Endothelial cell of umbilical vein (primary cell): ENCODE measurements at regions not wholly inside any gene's neighbourhood (a gene's known extent, or its start where the extent isn't known, plus 50 kb on each side); places are given as distances from the start of the nearest gene placed in this dataset.

Experiments
- BruUV-seq: library from RNA; stranded (reverse); fragments of 400-500 nt; replicated peaks from 2 replicates; lab custom pipeline; 2021; lab: Mats Ljungman, UMichigan
- CTCF ChIA-PET: fragments of 300-600, 350-600 bp; sonication (Branson Sonifier 250); formaldehyde crosslinking; loops from one replicate; lab custom pipeline; 2021; ENCODE audit warnings: antibody characterized with exemption, inconsistent platforms; lab: Charles Lee
- POLR2A ChIA-PET: fragments of 300-600, 350-600 bp; sonication (Branson Sonifier 250); formaldehyde crosslinking; loops from one replicate; lab custom pipeline; 2021; ENCODE audit warnings: antibody characterized with exemption, inconsistent platforms; lab: Charles Lee
- DNase-seq: peaks from one replicate; pipeline ENCODE4 v3.0.0-alpha.2; 2011; ENCODE audit warnings: low read depth, low spot score
- FAIRE-seq: peaks from 2 replicates; lab custom pipeline; 2011; peaks lifted over from hg19 to GRCh38; lab: Jason Lieb, UNC
- H2AFZ ChIP-seq: 2 replicates; pipeline ENCODE4 v1.6.0; 2012; ENCODE audit warnings: low read depth, low read length, control low read depth, inconsistent platforms
- H3K27ac ChIP-seq: 2 replicates; pipeline ENCODE4 v1.5.1; 2011; ENCODE audit warnings: low read depth, mild to moderate bottlenecking, control low read depth, low read length, moderate library complexity; ENCODE audit not compliant: insufficient read depth
- H3K27me3 ChIP-seq, 2 experiments: 2 replicates each; pipeline versions ENCODE4 v1.6.0 to v1.6.1; 2011; ENCODE audit warnings: low read length in 2 of 2, mixed read lengths in 1 of 2; ENCODE audit not compliant: control insufficient read depth in 2 of 2, insufficient read depth in 2 of 2
- H3K36me3 ChIP-seq, 2 experiments: 2 replicates in 1 of 2; 3 replicates in 1 of 2; pipeline ENCODE4 v1.5.1; 2011; ENCODE audit warnings: low read length in 2 of 2, mild to moderate bottlenecking in 1 of 2, moderate library complexity in 1 of 2; ENCODE audit not compliant: control insufficient read depth in 2 of 2, insufficient read depth in 2 of 2; ENCODE audit errors: extremely low read depth in 1 of 2
- H3K4me1 ChIP-seq: 3 replicates; pipeline ENCODE4 v1.5.1; 2011; ENCODE audit warnings: mild to moderate bottlenecking, low read length; ENCODE audit not compliant: control insufficient read depth, insufficient read depth; ENCODE audit errors: extremely low read depth
- H3K4me2 ChIP-seq: 2 replicates; pipeline ENCODE4 v1.6.1; 2011; ENCODE audit warnings: low read length, control low read depth, mixed read lengths; ENCODE audit not compliant: insufficient read depth
- H3K4me3 ChIP-seq, 3 experiments: fragments of 200-600 bp in 1 of 3; sonication (generic), shearing (Covaris generic) in 1 of 3; replicated peaks in 1 of 3; 2 replicates each; pipeline ENCODE4 v1.5.1; 2011 to 2016; ENCODE audit warnings: control low read depth in 3 of 3, low read length in 3 of 3, mild to moderate bottlenecking in 2 of 3, inconsistent platforms in 1 of 3, low read depth in 1 of 3, moderate library complexity in 1 of 3; ENCODE audit not compliant: insufficient read depth in 1 of 3
- H3K79me2 ChIP-seq: 2 replicates; pipeline ENCODE4 v1.6.0; 2012; ENCODE audit warnings: low read length, inconsistent platforms; ENCODE audit not compliant: control insufficient read depth, insufficient read depth
- H3K9ac ChIP-seq: replicated peaks from 2 replicates; pipeline ENCODE3; 2011; ENCODE audit warnings: low read length, control low read depth; ENCODE audit not compliant: insufficient read depth; ENCODE audit errors: extremely low read depth
- H3K9me1 ChIP-seq: replicated peaks from 3 replicates; pipeline ENCODE4 v1.6.0; 2011; ENCODE audit warnings: mild to moderate bottlenecking, low read length; ENCODE audit not compliant: control insufficient read depth, insufficient read depth; ENCODE audit errors: extremely low read depth
- H3K9me3 ChIP-seq: replicated peaks from 2 replicates; pipeline ENCODE4 v1.5.1; 2012; ENCODE audit warnings: low read length, inconsistent platforms; ENCODE audit not compliant: control insufficient read depth, insufficient read depth
- H4K20me1 ChIP-seq: replicated peaks from 2 replicates; pipeline ENCODE3; 2011; ENCODE audit warnings: mild to moderate bottlenecking, low read length; ENCODE audit not compliant: control insufficient read depth, insufficient read depth; ENCODE audit errors: extremely low read depth
- EZH2 ChIP-seq: IDR thresholded peaks from 2 replicates; pipeline ENCODE4 v1.6.1; 2012; ENCODE audit warnings: borderline replicate concordance, low read depth, mild to moderate bottlenecking, moderate library complexity, low read length, inconsistent platforms; ENCODE audit not compliant: severe bottlenecking
- FOS ChIP-seq: IDR thresholded peaks from 2 replicates; pipeline ENCODE4 v1.6.1; 2011; ENCODE audit warnings: mild to moderate bottlenecking, low read length, moderate library complexity, borderline replicate concordance; ENCODE audit not compliant: insufficient read depth
- GATA2 ChIP-seq: IDR thresholded peaks from 2 replicates; pipeline ENCODE4 v1.7.0; 2011; ENCODE audit warnings: low read depth, mild to moderate bottlenecking, moderate library complexity, mixed read lengths, low read length; ENCODE audit not compliant: insufficient read length, insufficient read depth
- JUN ChIP-seq: IDR thresholded peaks from 2 replicates; pipeline ENCODE4 v1.6.1; 2011; ENCODE audit warnings: borderline replicate concordance, low read depth; ENCODE audit not compliant: insufficient read length, insufficient read depth
- MYC ChIP-seq: IDR thresholded peaks from one replicate; pipeline ENCODE4 v1.6.1; 2011; ENCODE audit warnings: mild to moderate bottlenecking, low read depth, low read length
- POLR2A ChIP-seq: IDR thresholded peaks from 2 replicates; pipeline ENCODE4 v1.6.1; 2012; ENCODE audit warnings: low read depth, mild to moderate bottlenecking, control low read depth, low read length
- POLR2AphosphoS5 ChIP-seq: IDR thresholded peaks from 2 replicates; pipeline ENCODE4 v1.6.1; 2012; ENCODE audit warnings: low read depth, mild to moderate bottlenecking, control low read depth, low read length, moderate library complexity; ENCODE audit not compliant: insufficient read depth
- dilution Hi-C: fragments of 300-500 bp; cut with MboI; formaldehyde crosslinking; loops from one replicate; pipeline ENCODE4 v1.15.0; 2019; ENCODE audit warnings: low sequenced_read_pairs; ENCODE audit not compliant: extremely low pct_ligation_motif_present
- intact Hi-C: fragments of 100-400 bp; cut with micrococcal nuclease; formaldehyde crosslinking; loops from one replicate; pipeline ENCODE4 v1.10.0; 2022
- TF ChIP-seq, protein P1 (sequence below): IDR thresholded peaks from 2 replicates; pipeline ENCODE4 v1.6.1; 2011; ENCODE audit not compliant: insufficient read depth, insufficient read length
- TF ChIP-seq, protein P2 (sequence below), 2 donors: IDR thresholded peaks; 1 replicate in 1 of 2; 2 replicates in 1 of 2; pipeline ENCODE4 v1.5.1; 2011; ENCODE audit warnings: low read length in 2 of 2, mild to moderate bottlenecking in 2 of 2, moderate library complexity in 2 of 2, control low read depth in 1 of 2, inconsistent platforms in 1 of 2, low read depth in 1 of 2; ENCODE audit not compliant: insufficient read depth in 1 of 2; ENCODE audit errors: extremely low read depth in 1 of 2

DNA sequence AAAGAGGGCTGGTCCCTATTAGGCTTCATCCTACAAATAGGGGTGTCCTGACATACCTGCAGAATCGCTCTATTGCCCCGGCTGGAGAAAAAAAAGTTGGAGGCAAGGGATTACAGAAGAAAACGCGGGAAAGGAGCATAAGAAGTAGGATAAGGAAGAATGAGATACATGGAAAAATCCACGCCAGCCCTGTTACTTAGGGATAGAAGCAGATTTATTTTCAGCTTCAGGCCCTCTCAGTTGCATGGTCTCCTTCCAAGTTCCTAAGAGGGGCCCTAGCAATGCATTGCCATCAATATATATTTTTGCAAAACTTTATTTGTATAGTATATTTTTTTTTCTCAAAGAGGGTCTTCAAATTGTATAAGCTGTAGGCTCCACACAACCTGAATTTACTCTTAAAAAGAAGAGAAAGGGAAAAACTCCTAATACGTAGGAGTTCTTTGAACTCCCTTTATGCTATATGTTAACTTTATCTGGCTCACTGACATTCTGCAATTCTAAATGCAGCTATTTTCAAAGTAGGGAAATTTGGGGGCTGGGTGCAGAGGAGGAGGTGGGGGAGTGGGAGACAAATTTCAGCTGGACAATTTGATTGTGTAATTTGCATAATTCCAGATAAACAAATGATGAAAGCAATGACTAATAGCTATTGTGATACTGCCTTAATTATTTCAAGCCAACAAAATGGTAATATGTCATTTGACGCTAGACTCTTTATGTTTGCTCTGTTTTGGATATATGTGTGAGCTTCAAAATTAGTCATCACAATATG lies 137.7 kb upstream of the TRHDE start:
- intact Hi-C loops, result no loop called here
- Histone ChIP-seq H3K4me3 (no peak overlapping the region), H3K9ac (no peak overlapping the region), H3K27ac (no peak overlapping the region), H3K36me3 (no peaks in the 10 kb centered on the region), H4K20me1 (no peaks in the 10 kb centered on the region), H3K4me2 (no peak overlapping the region), H3K27me3 (no peaks in the 10 kb centered on the region), H2AFZ (no peak overlapping the region), H3K9me3 (no peaks in the 10 kb centered on the region), H3K79me2 (no peaks in the 10 kb centered on the region), H3K4me1 (no peaks in the 10 kb centered on the region), H3K9me1 (no peaks in the 10 kb centered on the region)
- DNase-seq (no peak), FAIRE-seq (no peak)
- dilution Hi-C loops, result no loop called here
- ChIA-PET POLR2A (no interaction called here), CTCF (no interaction called here)
- TF ChIP-seq MYC (no peak), POLR2A (no peak), EZH2 (no peak), JUN (no peak), GATA2 (no peak), POLR2AphosphoS5 (no peak), FOS (no peak)
- TF ChIP-seq, protein P1, sequence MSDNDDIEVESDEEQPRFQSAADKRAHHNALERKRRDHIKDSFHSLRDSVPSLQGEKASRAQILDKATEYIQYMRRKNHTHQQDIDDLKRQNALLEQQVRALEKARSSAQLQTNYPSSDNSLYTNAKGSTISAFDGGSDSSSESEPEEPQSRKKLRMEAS, result no peak
- TF ChIP-seq, protein P2, sequence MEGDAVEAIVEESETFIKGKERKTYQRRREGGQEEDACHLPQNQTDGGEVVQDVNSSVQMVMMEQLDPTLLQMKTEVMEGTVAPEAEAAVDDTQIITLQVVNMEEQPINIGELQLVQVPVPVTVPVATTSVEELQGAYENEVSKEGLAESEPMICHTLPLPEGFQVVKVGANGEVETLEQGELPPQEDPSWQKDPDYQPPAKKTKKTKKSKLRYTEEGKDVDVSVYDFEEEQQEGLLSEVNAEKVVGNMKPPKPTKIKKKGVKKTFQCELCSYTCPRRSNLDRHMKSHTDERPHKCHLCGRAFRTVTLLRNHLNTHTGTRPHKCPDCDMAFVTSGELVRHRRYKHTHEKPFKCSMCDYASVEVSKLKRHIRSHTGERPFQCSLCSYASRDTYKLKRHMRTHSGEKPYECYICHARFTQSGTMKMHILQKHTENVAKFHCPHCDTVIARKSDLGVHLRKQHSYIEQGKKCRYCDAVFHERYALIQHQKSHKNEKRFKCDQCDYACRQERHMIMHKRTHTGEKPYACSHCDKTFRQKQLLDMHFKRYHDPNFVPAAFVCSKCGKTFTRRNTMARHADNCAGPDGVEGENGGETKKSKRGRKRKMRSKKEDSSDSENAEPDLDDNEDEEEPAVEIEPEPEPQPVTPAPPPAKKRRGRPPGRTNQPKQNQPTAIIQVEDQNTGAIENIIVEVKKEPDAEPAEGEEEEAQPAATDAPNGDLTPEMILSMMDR (IDR thresholded peaks at IDR 0.05; ENCODE audit: extremely low read depth in 1 of 2, insufficient read depth in 1 of 2, low read depth in 1 of 2, low read length in 2 of 2), result no peak
- BruUV-seq, result no TSS peak
